ENCODE measurements at regions not wholly inside any gene's neighbourhood (a gene's known extent, or its start where the extent isn't known, plus 50 kb on each side); places are given as distances from the start of the nearest gene placed in this dataset.

GRCh38 chr4:115711575-115711974 lies 598.2 kb upstream of the NDST4 start:
- no peak for DNase-seq

GRCh38 chr4:115688961-115689360 lies 575.5 kb upstream of the NDST4 start:
- no peak for DNase-seq

GRCh38 chr4:115687052-115687755 lies 573.8 kb upstream of the NDST4 start:
- DNase-seq = no peak

GRCh38 chr4:115678425-115678941 lies 565.1 kb upstream of the NDST4 start:
- no peak for DNase-seq

GRCh38 chr4:115675719-115676118 lies 562.3 kb upstream of the NDST4 start:
- DNase-seq = no peak

GRCh38 chr4:115674485-115674884 lies 561.1 kb upstream of the NDST4 start:
- DNase-seq = no peak

- DNase-seq = no peak
Observed at GRCh38 chr4:115671581-115671980, 558.2 kb upstream of the NDST4 start.

- no peak for DNase-seq
Observed at GRCh38 chr4:115670930-115671329, 557.5 kb upstream of the NDST4 start.

GRCh38 chr4:115668396-115668795 lies 555.0 kb upstream of the NDST4 start:
- no peak for DNase-seq

GRCh38 chr4:115664285-115664684 lies 550.9 kb upstream of the NDST4 start:
- DNase-seq = no peak

- DNase-seq = no peak
Observed at GRCh38 chr4:115660465-115660864, 547.0 kb upstream of the NDST4 start.

GRCh38 chr4:115657991-115658650 lies 544.7 kb upstream of the NDST4 start:
- no peak for DNase-seq

- DNase-seq = no peak
Observed at GRCh38 chr4:115655626-115656025, 542.2 kb upstream of the NDST4 start.

GRCh38 chr4:115648786-115649185 lies 535.4 kb upstream of the NDST4 start:
- DNase-seq = no peak

GRCh38 chr4:115629270-115629669 lies 515.9 kb upstream of the NDST4 start:
- no peak for DNase-seq

- DNase-seq = no peak
Observed at GRCh38 chr4:115609631-115610030, 496.2 kb upstream of the NDST4 start.

- no peak for DNase-seq
Observed at GRCh38 chr4:115607311-115607710, 493.9 kb upstream of the NDST4 start.

- no peak for DNase-seq
Observed at GRCh38 chr4:115596265-115597001, 483.0 kb upstream of the NDST4 start.

GRCh38 chr4:115580901-115581300 lies 467.5 kb upstream of the NDST4 start:
- no peak for DNase-seq

GRCh38 chr4:115575851-115576250 lies 462.4 kb upstream of the NDST4 start:
- no peak for DNase-seq

GRCh38 chr4:115562506-115562905 lies 449.1 kb upstream of the NDST4 start:
- no peak for DNase-seq

- no peak for DNase-seq
Observed at GRCh38 chr4:115548123-115548522, 434.7 kb upstream of the NDST4 start.

GRCh38 chr4:115537387-115537786 lies 424.0 kb upstream of the NDST4 start:
- no peak for DNase-seq

- no peak for DNase-seq
Observed at GRCh38 chr4:115529126-115529525, 415.7 kb upstream of the NDST4 start.

Data from bone marrow (tissue), 2 donors.